Mesendoderm (in vitro differentiated cells): ENCODE measurements at regions not wholly inside any gene's neighbourhood (a gene's known extent, or its start where the extent isn't known, plus 50 kb on each side); places are given as distances from the start of the nearest gene placed in this dataset.

Experiments used
- DNase-seq: peaks from one replicate; pipeline ENCODE4 v3.0.0; 2013
- H2AK5ac ChIP-seq: 2 replicates; pipeline ENCODE4 v1.6.1; 2013; ENCODE audit warnings: low read length, inconsistent platforms
- H2BK120ac ChIP-seq: 2 replicates; pipeline ENCODE4 v1.6.1; 2013; ENCODE audit warnings: low read depth, mild to moderate bottlenecking, low read length, moderate library complexity, mixed read lengths
- H2BK15ac ChIP-seq: replicated peaks from 2 replicates; pipeline ENCODE4 v1.6.1; 2013; ENCODE audit warnings: low read depth, mild to moderate bottlenecking, moderate library complexity
- H2BK5ac ChIP-seq: 2 replicates; pipeline ENCODE4 v1.6.1; 2013; ENCODE audit warnings: low read length, inconsistent platforms
- H3K18ac ChIP-seq: 2 replicates; pipeline ENCODE4 v1.6.1; 2013; ENCODE audit warnings: mild to moderate bottlenecking, low read length, mixed read lengths
- H3K23ac ChIP-seq: one replicate; pipeline ENCODE4 v1.6.1; 2013; ENCODE audit warnings: low read length
- H3K27ac ChIP-seq: 2 replicates; pipeline ENCODE4 v1.5.1; 2013; ENCODE audit warnings: low read depth, mild to moderate bottlenecking, inconsistent platforms, low read length, moderate library complexity
- H3K27me3 ChIP-seq: 2 replicates; pipeline ENCODE4 v1.6.1; 2013; ENCODE audit warnings: low read length, control low read depth, mild to moderate bottlenecking, inconsistent platforms; ENCODE audit not compliant: insufficient read depth, poor library complexity
- H3K36me3 ChIP-seq: 2 replicates; pipeline ENCODE4 v1.6.1; 2013; ENCODE audit warnings: low read length, inconsistent platforms; ENCODE audit not compliant: control insufficient read depth, insufficient read depth
- H3K4ac ChIP-seq: one replicate; pipeline ENCODE4 v1.6.1; 2013; ENCODE audit warnings: low read depth, mild to moderate bottlenecking, low read length, moderate library complexity
- H3K4me1 ChIP-seq: 2 replicates; pipeline ENCODE4 v1.6.1; 2013; ENCODE audit warnings: low read depth, low read length, inconsistent platforms; ENCODE audit not compliant: control insufficient read depth
- H3K4me2 ChIP-seq: 2 replicates; pipeline ENCODE4 v1.6.1; 2013; ENCODE audit warnings: low read length
- H3K4me3 ChIP-seq: 2 replicates; pipeline ENCODE4 v1.5.1; 2013; ENCODE audit warnings: mild to moderate bottlenecking, low read length
- H3K56ac ChIP-seq: one replicate; pipeline ENCODE4 v1.6.1; 2013; ENCODE audit warnings: low read length
- H3K79me1 ChIP-seq: 2 replicates; pipeline ENCODE4 v1.6.1; 2013; ENCODE audit warnings: low read length, inconsistent platforms
- H3K79me2 ChIP-seq: 2 replicates; pipeline ENCODE4 v1.6.1; 2013; ENCODE audit warnings: mild to moderate bottlenecking, low read length; ENCODE audit not compliant: control insufficient read depth, insufficient read depth
- H3K9ac ChIP-seq: 2 replicates; pipeline ENCODE4 v1.6.1; 2013; ENCODE audit warnings: low read length, inconsistent platforms
- H4K5ac ChIP-seq: one replicate; pipeline ENCODE4 v1.6.1; 2013; ENCODE audit warnings: low read length
- H4K8ac ChIP-seq: one replicate; pipeline ENCODE4 v1.6.1; 2013; ENCODE audit warnings: low read depth, mild to moderate bottlenecking, control low read depth, low read length, moderate library complexity
- WGBS: extraction: QIAGEN DNeasy Blood & Tissue Kit; methylation state at CpG from one replicate; pipeline ENCODE4 v1.1.7; 2013; ENCODE audit warnings: low lambda C conversion rate, missing lambda C conversion rate; ENCODE audit not compliant: insufficient coverage; ENCODE audit errors: extremely low coverage; 5-methylcytosine and 5-hydroxymethylcytosine counted together

GRCh38 chr17:70498631-70499030, 329.3 kb downstream of the KCNJ2 start:
- no peaks in the 10 kb centered on the region for H3K36me3 ChIP-seq
- no peak overlapping the region for H2AK5ac ChIP-seq
- no peak overlapping the region for H3K56ac ChIP-seq
- H3K18ac ChIP-seq = no peak overlapping the region
- H2BK15ac ChIP-seq = no peak overlapping the region
- H3K4me1 ChIP-seq = no peaks in the 10 kb centered on the region
- no peaks in the 10 kb centered on the region for H3K27me3 ChIP-seq
- H3K27ac ChIP-seq = no peak overlapping the region
- no peaks in the 10 kb centered on the region for H3K79me1 ChIP-seq
- no CpG with 5 or more reads among the region's 2 CpGs for WGBS
- no peak overlapping the region for H4K8ac ChIP-seq
- H3K9ac ChIP-seq = no peak overlapping the region
- H3K4me2 ChIP-seq = no peak overlapping the region
- H3K23ac ChIP-seq = no peak overlapping the region
- no peak overlapping the region for H2BK5ac ChIP-seq
- DNase-seq = no peak
- H3K4ac ChIP-seq = no peak overlapping the region
- H4K5ac ChIP-seq = no peak overlapping the region
- H2BK120ac ChIP-seq = no peak overlapping the region
- H3K79me2 ChIP-seq = no peaks in the 10 kb centered on the region
- no peak overlapping the region for H3K4me3 ChIP-seq

- Histone ChIP-seq H3K79me2 (no peaks in the 10 kb centered on the region), H3K56ac (no peak overlapping the region), H2BK15ac (no peak overlapping the region), H3K4me3 (no peak overlapping the region), H3K18ac (no peak overlapping the region), H3K27ac (no peak overlapping the region), H3K4ac (no peak overlapping the region), H4K5ac (no peak overlapping the region), H2BK120ac (no peak overlapping the region), H3K4me1 (no peaks in the 10 kb centered on the region), H3K23ac (no peak overlapping the region), H3K27me3 (no peaks in the 10 kb centered on the region), H3K79me1 (no peaks in the 10 kb centered on the region), H3K36me3 (no peaks in the 10 kb centered on the region), H2BK5ac (no peak overlapping the region), H3K4me2 (no peak overlapping the region), H3K9ac (no peak overlapping the region), H2AK5ac (no peak overlapping the region), H4K8ac (no peak overlapping the region)
- DNase-seq = peak; percentile 50
- WGBS = no CpG with 5 or more reads among the region's 2 CpGs
Measured at GRCh38 chr17:70499067-70499786, 329.9 kb downstream of the KCNJ2 start.

- no peak overlapping the region for H2AK5ac ChIP-seq
- H3K18ac ChIP-seq = no peak overlapping the region
- no peaks in the 10 kb centered on the region for H3K4me1 ChIP-seq
- no peaks in the 10 kb centered on the region for H3K27me3 ChIP-seq
- no peak overlapping the region for H4K8ac ChIP-seq
- H3K36me3 ChIP-seq = no peaks in the 10 kb centered on the region
- H3K79me2 ChIP-seq = no peaks in the 10 kb centered on the region
- H3K56ac ChIP-seq = no peak overlapping the region
- H2BK5ac ChIP-seq = no peak overlapping the region
- H2BK120ac ChIP-seq = no peak overlapping the region
- no peak overlapping the region for H2BK15ac ChIP-seq
- no CpG with 5 or more reads among the region's 3 CpGs for WGBS
- H3K9ac ChIP-seq = no peak overlapping the region
- H3K4ac ChIP-seq = no peak overlapping the region
- no peak overlapping the region for H3K23ac ChIP-seq
- no peak overlapping the region for H3K4me3 ChIP-seq
- no peak for DNase-seq
- no peak overlapping the region for H4K5ac ChIP-seq
- no peak overlapping the region for H3K27ac ChIP-seq
- no peaks in the 10 kb centered on the region for H3K79me1 ChIP-seq
- H3K4me2 ChIP-seq = no peak overlapping the region
Measured at GRCh38 chr17:70503449-70503848, 334.1 kb downstream of the KCNJ2 start.

- no peak overlapping the region for H2BK120ac ChIP-seq
Measured at GRCh38 chr17:70510288-70510687, 341.0 kb downstream of the KCNJ2 start.

GRCh38 chr17:70517816-70518215, 348.5 kb downstream of the KCNJ2 start:
- Histone ChIP-seq H2BK15ac (no peak overlapping the region), H4K8ac (no peak overlapping the region), H3K4me1 (no peaks in the 10 kb centered on the region), H2BK5ac (no peak overlapping the region), H3K27ac (no peak overlapping the region), H3K56ac (no peak overlapping the region), H3K4me2 (no peak overlapping the region), H3K4ac (no peak overlapping the region), H3K36me3 (no peaks in the 10 kb centered on the region), H3K79me1 (no peaks in the 10 kb centered on the region), H3K23ac (no peak overlapping the region), H2AK5ac (no peak overlapping the region), H3K79me2 (no peaks in the 10 kb centered on the region), H3K27me3 (no peaks in the 10 kb centered on the region), H3K18ac (no peak overlapping the region), H4K5ac (no peak overlapping the region), H3K4me3 (no peak overlapping the region), H3K9ac (no peak overlapping the region), H2BK120ac (no peak overlapping the region)
- no peak for DNase-seq

More at GRCh38 chr17:70510288-70510687, 341.0 kb downstream of the KCNJ2 start:
- H3K27ac ChIP-seq = no peak overlapping the region
- no peaks in the 10 kb centered on the region for H3K79me1 ChIP-seq
- H3K27me3 ChIP-seq = no peaks in the 10 kb centered on the region
- no peak overlapping the region for H4K8ac ChIP-seq
- no peaks in the 10 kb centered on the region for H3K4me1 ChIP-seq
- DNase-seq = no peak
- no peak overlapping the region for H3K23ac ChIP-seq
- H3K56ac ChIP-seq = no peak overlapping the region
- H3K4me2 ChIP-seq = no peak overlapping the region
- no peak overlapping the region for H2BK5ac ChIP-seq
- no peak overlapping the region for H3K18ac ChIP-seq
- H2AK5ac ChIP-seq = no peak overlapping the region
- no peak overlapping the region for H3K4ac ChIP-seq
- WGBS = no CpG with 5 or more reads among the region's 2 CpGs
- no peaks in the 10 kb centered on the region for H3K36me3 ChIP-seq
- H3K4me3 ChIP-seq = no peak overlapping the region
- no peak overlapping the region for H4K5ac ChIP-seq
- no peak overlapping the region for H2BK15ac ChIP-seq
- no peaks in the 10 kb centered on the region for H3K79me2 ChIP-seq
- no peak overlapping the region for H3K9ac ChIP-seq

GRCh38 chr17:70519300-70519699, 350.0 kb downstream of the KCNJ2 start:
- no CpG with 5 or more reads among the region's 3 CpGs for WGBS

More at GRCh38 chr17:70519300-70519699, 350.0 kb downstream of the KCNJ2 start:
- Histone ChIP-seq H3K56ac (no peak overlapping the region), H3K4me1 (no peaks in the 10 kb centered on the region), H4K5ac (no peak overlapping the region), H3K4ac (no peak overlapping the region), H3K4me3 (no peak overlapping the region), H2BK120ac (no peak overlapping the region), H3K36me3 (no peaks in the 10 kb centered on the region), H3K79me2 (no peaks in the 10 kb centered on the region), H2BK5ac (no peak overlapping the region), H3K9ac (no peak overlapping the region), H3K79me1 (no peaks in the 10 kb centered on the region), H2AK5ac (no peak overlapping the region), H2BK15ac (no peak overlapping the region), H3K23ac (no peak overlapping the region), H3K4me2 (no peak overlapping the region), H3K27ac (no peak overlapping the region), H3K27me3 (no peaks in the 10 kb centered on the region), H3K18ac (no peak overlapping the region), H4K8ac (no peak overlapping the region)
- DNase-seq = no peak
